ENCODE measurements at regions not wholly inside any gene's neighbourhood (a gene's known extent, or its start where the extent isn't known, plus 50 kb on each side); places are given as distances from the start of the nearest gene placed in this dataset.

GRCh38 chr16:81158964-81159363, 62.8 kb upstream of the GCSH start:
- no peaks in the 10 kb centered on the region for H3K27me3 ChIP-seq (replicated peaks; ENCODE audit: insufficient read depth)
- DNase-seq (ENCODE audit: low spot score): no peak
- no peaks in the 10 kb centered on the region for H3K36me3 ChIP-seq
- intact Hi-C loops (cut with DNase I): no loop called here
- WGBS: 64% methylated on average over 6 of the region's 6 CpGs
- H3K27ac ChIP-seq: no peak overlapping the region
- H3K4me3 ChIP-seq: no peak overlapping the region
- TF ChIP-seq POLR2AphosphoS5 (IDR thresholded peaks at IDR 0.05) (no peak), POLR2A (IDR thresholded peaks at IDR 0.05) (no peak), CTCF (IDR thresholded peaks at IDR 0.05) (no peak)
- H3K4me1 ChIP-seq (replicated peaks): no peaks in the 10 kb centered on the region
- H3K9me3 ChIP-seq: no peaks in the 10 kb centered on the region

- no peaks in the 10 kb centered on the region for H3K9me3 ChIP-seq
- intact Hi-C loops (cut with DNase I): no loop called here
- DNase-seq (ENCODE audit: low spot score): no peak
- no peaks in the 10 kb centered on the region for H3K36me3 ChIP-seq
- TF ChIP-seq POLR2AphosphoS5 (IDR thresholded peaks at IDR 0.05) (no peak), CTCF (IDR thresholded peaks at IDR 0.05) (no peak), POLR2A (IDR thresholded peaks at IDR 0.05) (no peak)
- no peak overlapping the region for H3K4me3 ChIP-seq
- 64% methylated on average over 10 of the region's 10 CpGs for WGBS
- H3K27ac ChIP-seq: no peak overlapping the region
- H3K27me3 ChIP-seq (replicated peaks; ENCODE audit: insufficient read depth): no peaks in the 10 kb centered on the region
- no peaks in the 10 kb centered on the region for H3K4me1 ChIP-seq (replicated peaks)
Observed at GRCh38 chr16:81155769-81156168, 59.6 kb upstream of the GCSH start.

- 33% methylated on average over 13 of the region's 13 CpGs for WGBS
- TF ChIP-seq CTCF (IDR thresholded peaks at IDR 0.05) (no peak), POLR2A (IDR thresholded peaks at IDR 0.05) (no peak), POLR2AphosphoS5 (IDR thresholded peaks at IDR 0.05) (no peak)
- intact Hi-C loops (cut with DNase I): no loop called here
Observed at GRCh38 chr16:81151648-81152310, 55.6 kb upstream of the GCSH start.

GRCh38 chr16:81149614-81150013, 53.4 kb upstream of the GCSH start:
- no peaks in the 10 kb centered on the region for H3K36me3 ChIP-seq
- H3K4me3 ChIP-seq: no peak overlapping the region
- no peak for TF ChIP-seq POLR2A (IDR thresholded peaks at IDR 0.05)
- TF ChIP-seq POLR2AphosphoS5 (IDR thresholded peaks at IDR 0.05): no peak
- no peak for TF ChIP-seq CTCF (IDR thresholded peaks at IDR 0.05)
- DNase-seq (ENCODE audit: low spot score): no peak
- no peaks in the 10 kb centered on the region for H3K9me3 ChIP-seq
- no peak overlapping the region for H3K27ac ChIP-seq
- intact Hi-C loops (cut with DNase I): no loop called here
- no peaks in the 10 kb centered on the region for H3K4me1 ChIP-seq (replicated peaks)
- 85% methylated on average over 10 of the region's 10 CpGs for WGBS
- H3K27me3 ChIP-seq (replicated peaks; ENCODE audit: insufficient read depth): no peaks in the 10 kb centered on the region

More at GRCh38 chr16:81151648-81152310, 55.6 kb upstream of the GCSH start:
- Histone ChIP-seq H3K9me3 (no peaks in the 10 kb centered on the region), H3K36me3 (no peaks in the 10 kb centered on the region), H3K27ac (no peak overlapping the region), H3K27me3 (replicated peaks; ENCODE audit: insufficient read depth) (no peaks in the 10 kb centered on the region), H3K4me1 (replicated peaks) (no peaks in the 10 kb centered on the region), H3K4me3 (no peak overlapping the region)
- no peak for DNase-seq (ENCODE audit: low spot score)

GRCh38 chr16:81148277-81148676, 52.1 kb upstream of the GCSH start:
- TF ChIP-seq CTCF (IDR thresholded peaks at IDR 0.05) (no peak), POLR2AphosphoS5 (IDR thresholded peaks at IDR 0.05) (no peak), POLR2A (IDR thresholded peaks at IDR 0.05) (no peak)
- no peak overlapping the region for H3K27ac ChIP-seq
- no peaks in the 10 kb centered on the region for H3K9me3 ChIP-seq
- no peaks in the 10 kb centered on the region for H3K36me3 ChIP-seq
- H3K4me1 ChIP-seq (replicated peaks): no peaks in the 10 kb centered on the region
- no peaks in the 10 kb centered on the region for H3K27me3 ChIP-seq (replicated peaks; ENCODE audit: insufficient read depth)
- WGBS: 59% methylated on average over 6 of the region's 6 CpGs
- H3K4me3 ChIP-seq: no peak overlapping the region
- DNase-seq (ENCODE audit: low spot score): no peak
- intact Hi-C loops (cut with DNase I): no loop called here

All from prostate gland (tissue), 2 donors.